ENCODE measurements at regions not wholly inside any gene's neighbourhood (a gene's known extent, or its start where the extent isn't known, plus 50 kb on each side); places are given as distances from the start of the nearest gene placed in this dataset.

DNA sequence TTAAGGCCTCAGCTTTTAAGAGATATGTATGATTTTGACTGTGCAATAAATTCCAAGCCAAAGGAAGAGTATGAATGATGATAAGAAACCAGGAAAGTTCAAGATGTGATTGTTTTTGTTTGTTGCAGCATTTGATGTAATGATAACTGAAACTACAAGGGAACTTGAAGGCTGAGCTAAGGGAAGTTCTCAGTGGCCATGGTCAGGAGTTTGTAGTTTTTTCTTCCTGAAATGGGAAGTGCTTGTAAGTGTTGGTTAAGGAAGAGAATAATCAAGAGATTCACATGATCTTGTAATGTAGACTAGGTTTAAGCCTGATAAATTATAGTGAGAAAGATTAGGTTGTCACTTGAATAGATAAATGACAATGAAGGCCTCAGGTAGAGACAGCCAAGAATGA, 53.4 kb downstream of the PTCHD4 start:
- no peak for FAIRE-seq
- DNase-seq (ENCODE audit: low spot score in 2 of 2) = no peak

DNA sequence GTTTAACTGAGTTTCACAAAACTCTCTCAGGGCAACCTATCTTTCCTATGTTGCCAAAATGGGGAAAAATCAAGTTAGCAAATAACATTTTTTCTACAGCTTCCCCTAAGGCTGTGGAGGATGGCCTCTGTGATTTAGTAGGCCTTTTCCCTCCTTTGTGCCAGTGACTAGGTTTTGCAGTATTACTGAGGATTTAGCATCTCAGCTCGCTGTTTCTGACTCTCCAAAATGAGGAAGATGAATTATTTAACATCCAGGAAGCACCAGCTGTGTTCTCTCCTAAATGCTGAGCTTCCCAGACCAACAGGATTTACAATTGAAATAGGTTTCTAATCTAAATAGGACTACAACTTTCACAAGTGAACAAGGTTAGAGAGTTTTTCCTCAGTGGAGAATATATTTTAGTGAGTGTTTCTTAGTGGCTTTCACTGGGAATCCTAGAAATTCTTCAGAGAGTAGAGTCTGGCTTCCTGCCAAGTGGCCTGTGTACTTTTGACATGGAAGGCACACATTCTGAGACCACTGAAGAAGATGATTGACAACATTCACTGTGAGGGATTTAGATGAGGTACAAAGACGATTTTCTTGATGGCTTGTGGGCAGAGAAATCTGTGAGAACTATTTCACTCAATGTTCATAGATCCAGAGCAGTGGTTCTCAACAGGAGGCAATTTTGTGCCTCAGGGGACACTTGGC, 62.4 kb downstream of the PTCHD4 start:
- no peak for DNase-seq (ENCODE audit: low spot score in 2 of 2)
- FAIRE-seq = no peak

DNA sequence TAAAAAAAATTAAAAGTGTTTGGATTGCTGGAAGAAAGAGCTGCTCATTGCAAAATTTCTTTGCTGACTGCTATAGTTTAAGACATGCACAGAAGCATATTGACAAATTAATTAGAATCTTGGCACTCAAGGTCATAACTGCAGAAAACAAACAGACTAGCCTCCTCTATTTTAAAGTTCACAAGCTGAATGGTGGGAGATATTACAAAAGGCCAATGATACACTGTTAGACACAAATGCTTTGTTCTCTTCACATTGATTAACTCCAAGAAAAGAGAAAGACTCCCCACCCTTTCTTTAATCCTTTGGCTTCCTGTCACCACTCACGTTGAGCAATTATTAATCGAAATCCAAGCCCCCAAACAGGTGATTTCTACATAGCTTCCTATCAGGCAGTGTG, 69.1 kb downstream of the PTCHD4 start:
- DNase-seq (ENCODE audit: low spot score in 2 of 2) (no peak), FAIRE-seq (no peak)

DNA sequence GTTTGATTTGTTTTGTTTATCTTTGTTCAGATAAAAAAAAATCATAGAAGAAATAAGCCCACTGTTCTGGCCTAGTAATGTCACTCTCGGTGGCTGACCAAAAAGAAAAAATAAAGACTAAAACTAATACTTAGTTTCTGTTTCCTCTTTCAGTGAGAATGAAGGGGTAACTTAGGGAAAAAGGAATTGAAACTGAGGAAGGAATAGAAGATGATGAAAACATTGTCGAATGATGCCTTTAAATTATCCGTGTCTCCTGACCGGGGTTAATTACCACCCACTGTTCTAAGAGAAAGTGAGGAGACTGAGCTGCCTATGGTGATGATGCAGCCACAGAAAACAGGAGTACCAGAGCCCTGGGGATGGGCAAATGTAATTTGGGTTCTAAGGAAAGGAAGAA, 73.1 kb downstream of the PTCHD4 start:
- FAIRE-seq (no peak), DNase-seq (ENCODE audit: low spot score in 2 of 2) (no peak)

DNA sequence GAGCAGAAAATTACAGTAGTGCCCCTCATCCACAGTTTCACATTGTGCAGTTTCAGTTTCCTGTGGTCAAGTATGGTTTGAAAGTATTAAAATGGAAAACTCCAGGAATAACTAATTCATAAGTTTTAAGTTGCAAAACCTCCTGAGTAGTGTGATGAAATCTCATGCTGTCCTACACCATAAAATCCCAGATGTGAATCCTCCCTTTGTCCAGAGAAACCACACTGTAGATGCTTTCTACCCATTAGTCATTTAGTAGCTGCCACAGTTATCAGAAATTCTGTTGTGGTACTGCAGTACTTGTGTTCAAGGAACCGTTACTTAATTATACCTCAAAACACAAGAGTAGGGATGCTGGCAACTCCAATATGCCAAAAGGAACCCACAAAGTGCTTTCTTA, 74.7 kb downstream of the PTCHD4 start:
- DNase-seq (ENCODE audit: low spot score in 2 of 2) (no peak), FAIRE-seq (no peak)

DNA sequence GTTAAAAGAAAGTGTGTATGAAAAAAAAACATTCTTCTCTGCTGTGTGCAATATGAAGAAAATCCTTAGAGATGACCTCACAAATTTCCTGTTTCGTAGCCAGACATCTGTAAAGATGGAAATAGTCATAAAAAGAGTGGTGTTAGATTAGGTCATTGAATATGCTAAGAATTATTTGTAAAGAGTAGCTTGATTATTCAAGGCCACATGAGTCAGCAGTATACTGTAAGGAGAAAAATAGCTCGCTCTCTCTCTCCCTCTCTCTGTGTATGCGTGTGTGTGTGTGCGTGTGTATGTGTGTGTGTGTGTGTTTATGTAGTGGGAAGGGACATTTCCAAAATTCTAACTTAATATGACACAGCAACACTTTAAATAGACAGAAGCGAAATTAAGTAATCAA, 78.8 kb downstream of the PTCHD4 start:
- FAIRE-seq (no peak), DNase-seq (ENCODE audit: low spot score in 2 of 2) (no peak)

DNA sequence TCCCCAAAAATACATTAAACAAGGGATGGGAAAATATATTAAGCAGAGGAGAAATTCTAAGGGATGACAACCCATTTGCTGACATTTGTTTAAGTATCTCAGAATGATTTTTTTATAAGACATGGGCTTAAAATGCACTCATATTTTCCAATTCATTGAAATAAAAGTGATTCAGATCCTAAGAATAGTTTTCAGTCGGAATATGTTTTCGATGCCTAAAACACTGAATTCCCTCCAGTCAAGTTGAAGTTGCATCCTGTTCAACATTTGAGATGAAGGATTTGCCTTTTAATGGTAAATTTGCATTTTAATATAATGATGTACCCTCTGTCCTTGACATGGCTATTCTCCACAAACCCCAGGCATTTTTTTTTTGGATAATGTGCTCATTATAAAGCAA, 79.3 kb downstream of the PTCHD4 start:
- no peak for FAIRE-seq
- no peak for DNase-seq (ENCODE audit: low spot score in 2 of 2)

DNA sequence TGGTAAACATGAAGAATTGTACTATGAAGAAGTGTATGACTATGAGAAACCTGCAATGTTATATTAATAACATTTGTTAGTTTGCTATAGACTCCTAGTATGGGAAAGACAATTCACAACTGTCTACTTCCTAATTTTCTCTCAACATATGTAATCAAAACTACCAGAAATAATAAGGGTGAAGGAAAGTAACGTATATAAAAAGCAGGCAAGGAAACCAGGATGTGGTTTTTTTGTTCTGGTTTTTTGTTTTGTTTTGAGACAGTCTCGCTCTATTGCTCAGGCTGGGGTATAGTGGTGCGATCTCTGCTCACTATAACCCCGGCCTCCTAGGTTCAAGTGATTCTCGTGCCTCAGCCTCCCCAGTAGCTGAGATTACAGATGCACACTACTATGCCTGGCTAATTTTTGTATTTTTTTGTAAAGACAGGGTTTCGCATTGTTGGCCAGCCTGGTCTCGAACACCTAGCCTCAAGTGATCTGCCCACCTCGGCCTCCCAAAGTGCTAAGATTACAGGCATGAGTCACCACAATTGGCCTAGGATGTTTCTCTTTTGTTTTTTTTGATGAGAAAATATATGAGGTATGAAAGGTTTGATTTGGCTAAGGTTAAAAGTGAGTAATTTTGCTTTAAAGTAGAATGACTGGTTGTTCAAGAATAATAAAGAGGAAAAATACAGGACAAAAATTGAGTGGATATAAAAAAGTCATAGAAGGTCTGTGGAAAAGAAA, 83.1 kb downstream of the PTCHD4 start:
- DNase-seq (ENCODE audit: low spot score in 2 of 2) = no peak
- FAIRE-seq = no peak

DNA sequence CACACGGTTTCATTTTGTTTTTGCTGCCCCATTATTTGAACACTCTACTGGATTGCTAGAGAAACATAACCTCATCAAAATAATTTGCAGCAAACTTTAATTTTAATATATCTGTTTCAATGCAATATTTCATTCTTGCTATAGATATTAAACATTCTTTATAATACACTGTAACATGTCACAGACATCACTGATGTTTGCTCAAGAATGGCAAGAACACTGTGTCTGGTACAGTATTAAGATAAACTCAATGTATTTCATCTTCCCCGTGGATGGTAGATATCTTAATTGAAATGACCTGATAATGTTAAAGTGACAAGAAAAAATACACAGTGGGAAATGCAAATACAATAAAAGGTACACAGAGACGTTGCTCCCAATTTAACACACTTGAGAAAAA, 86.0 kb downstream of the PTCHD4 start:
- DNase-seq (ENCODE audit: low spot score in 2 of 2) = no peak
- no peak for FAIRE-seq

DNA sequence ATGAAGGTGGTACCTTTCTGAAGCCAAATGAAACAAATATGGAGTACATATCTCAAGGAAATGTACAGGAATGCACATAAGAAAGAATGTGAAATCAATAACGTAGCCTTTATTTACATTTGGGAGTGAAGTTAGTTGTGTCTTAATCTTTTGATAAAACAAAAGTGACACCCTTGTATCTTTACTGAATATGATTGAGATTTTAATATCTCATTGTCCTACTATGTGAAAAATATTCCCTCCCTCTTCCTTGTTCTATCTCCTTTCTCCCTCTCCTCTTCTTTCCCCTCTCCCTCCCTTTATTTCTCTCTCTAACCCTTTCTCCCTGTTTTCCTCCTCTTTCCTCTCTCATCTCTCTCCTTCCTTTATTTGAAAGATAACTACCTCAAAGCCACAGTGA, 89.1 kb downstream of the PTCHD4 start:
- FAIRE-seq (no peak), DNase-seq (ENCODE audit: low spot score in 2 of 2) (no peak)

DNA sequence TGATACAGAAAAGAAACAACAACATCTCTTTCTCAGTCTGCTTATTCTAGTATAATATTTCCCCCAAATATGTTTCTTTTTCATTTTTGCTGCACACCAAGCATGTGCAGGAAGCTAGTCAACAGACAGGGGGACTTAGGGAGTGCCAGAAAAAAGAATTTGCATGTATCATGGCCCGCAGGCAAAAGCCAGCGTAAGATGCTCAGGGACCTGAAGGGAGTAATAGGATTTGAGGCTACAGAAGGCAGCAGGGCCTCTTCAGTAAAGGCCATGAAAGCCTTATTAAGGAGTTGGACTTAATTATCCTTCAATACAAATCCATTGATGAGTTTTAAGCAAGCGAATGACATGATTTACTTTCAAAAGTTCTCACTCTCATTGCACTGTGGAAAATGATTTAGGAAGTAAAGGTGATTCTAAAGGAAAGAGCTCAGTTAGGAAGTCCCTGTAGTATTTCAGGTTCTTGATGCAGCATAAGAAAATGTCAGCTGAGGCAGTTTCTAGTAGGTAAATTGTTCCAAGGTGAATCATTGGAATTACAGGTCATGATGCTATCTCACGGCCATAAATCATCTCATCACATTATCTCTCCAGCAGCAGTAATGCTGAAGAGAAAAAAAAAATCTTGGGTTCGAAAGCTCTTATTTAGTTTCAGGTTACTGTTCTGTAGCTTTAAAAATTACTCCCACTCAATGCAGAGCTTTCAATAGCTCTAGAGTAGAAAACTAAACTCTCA, 94.8 kb downstream of the PTCHD4 start:
- DNase-seq (ENCODE audit: low spot score in 2 of 2) (no peak), FAIRE-seq (no peak)

DNA sequence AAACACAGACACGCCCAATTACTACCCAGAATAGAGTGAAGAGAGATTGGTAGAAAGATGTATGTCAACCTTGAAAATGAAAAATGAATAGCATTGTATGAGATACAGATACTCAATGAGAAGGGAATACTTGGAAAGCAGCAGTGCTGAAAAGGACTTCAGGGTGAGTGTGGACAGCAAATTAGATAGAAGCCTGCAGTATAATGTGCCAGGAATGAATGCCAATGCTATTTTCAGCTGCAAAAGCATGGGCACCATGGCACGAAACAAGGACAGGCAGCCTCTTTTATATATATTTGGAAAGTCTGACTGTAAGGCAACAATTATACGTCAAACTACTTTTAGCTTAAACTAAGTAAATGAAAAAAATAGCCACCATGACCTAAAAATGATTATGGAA, 118.2 kb downstream of the PTCHD4 start:
- FAIRE-seq = no peak
- DNase-seq (ENCODE audit: low spot score in 2 of 2) = no peak

DNA sequence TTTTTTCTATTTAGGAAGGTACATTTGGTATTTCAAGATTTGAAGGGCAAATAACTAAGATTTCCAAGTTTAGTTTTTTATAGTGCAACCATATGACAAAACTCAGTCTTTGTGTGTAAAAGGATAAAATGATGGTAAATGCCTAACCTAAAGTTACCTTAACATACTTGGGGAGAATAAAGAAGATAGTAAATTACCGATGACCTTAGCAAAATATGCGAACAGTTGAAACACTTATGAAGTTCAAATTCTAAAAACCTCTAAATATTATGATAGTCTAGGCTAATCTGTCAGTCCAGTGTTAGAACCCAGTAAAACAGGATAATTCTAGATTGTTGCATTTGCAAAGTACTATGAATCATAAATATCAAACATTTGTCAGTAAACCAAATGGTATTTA, 127.5 kb downstream of the PTCHD4 start:
- DNase-seq (ENCODE audit: low spot score in 2 of 2) (no peak), FAIRE-seq (no peak)

DNA sequence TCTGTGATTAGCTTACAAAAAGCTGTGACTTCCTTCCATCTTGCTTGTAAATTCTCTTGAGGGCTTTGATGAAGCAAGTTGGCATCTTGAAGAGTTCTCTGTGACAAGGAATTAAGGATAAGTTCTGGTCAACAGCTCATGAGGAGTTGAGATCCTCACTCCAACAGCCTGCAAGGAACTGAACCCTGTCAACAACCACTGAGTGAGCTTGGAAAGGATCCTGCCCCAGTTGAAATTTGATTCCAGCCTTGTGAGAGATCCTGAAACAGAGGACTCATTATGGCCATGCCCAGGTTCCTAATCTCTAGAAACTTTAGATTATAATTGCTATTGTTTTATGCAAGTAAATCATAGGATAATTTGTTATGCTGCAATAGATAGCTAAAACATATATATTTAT, 133.7 kb downstream of the PTCHD4 start:
- FAIRE-seq = no peak
- DNase-seq (ENCODE audit: low spot score in 2 of 2) = no peak

DNA sequence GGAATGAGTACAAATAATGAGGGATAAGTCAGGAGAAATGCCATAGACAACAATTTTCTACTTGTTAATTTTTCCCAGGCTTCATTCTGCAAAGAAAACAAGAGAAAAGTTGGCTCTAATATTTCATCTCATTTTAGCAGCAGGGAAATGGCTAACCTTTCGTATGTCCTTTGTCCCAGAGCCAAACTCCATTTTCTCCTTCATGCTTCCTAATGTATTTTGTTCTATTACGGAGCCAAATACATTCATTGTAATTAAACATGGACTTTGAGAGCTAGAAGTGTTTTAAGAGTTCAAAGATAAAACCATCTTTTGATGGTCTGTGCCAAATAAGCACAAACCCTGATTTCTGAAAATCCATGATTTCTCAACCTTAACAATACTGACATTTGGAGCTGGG, 136.9 kb downstream of the PTCHD4 start:
- DNase-seq (ENCODE audit: low spot score in 2 of 2) (no peak), FAIRE-seq (no peak)

DNA sequence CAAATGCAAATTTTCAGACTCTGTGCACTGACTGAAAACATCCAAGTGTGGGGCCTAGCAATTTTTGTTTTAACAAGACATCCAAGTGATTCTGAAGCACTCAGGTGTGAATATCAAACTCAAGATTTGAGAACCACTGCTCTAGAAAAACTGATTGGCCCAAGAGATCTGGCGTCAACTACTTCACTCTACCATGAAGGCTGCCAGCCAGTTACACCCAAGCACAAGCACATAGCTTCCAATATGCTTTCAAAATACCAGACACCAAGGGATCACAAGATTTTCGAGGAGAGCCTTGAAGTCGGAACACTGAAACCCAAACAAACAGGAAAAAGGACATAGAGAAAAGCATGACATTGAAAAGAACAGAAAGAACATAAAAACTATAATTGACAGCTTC, 140.2 kb downstream of the PTCHD4 start:
- DNase-seq (ENCODE audit: low spot score in 2 of 2) (no peak), FAIRE-seq (no peak)

DNA sequence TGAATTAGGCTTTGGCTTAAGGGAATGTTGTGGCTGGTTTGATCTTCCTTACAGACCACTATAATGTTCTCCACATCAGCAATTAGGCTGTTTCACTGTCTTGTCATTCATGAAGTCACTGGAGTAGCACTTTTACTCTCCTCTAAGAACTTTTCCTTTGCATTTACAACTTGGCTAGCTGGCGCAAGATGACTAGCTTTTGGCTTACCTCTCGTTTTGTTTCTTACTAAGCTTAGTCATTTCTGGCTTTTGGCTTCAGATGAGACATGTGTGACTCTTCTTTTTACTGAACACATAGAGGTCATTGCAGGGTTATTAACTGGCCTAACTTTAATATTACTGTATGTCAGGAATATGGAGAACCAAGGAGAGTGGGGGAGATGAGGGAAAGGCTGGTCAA, 143.2 kb downstream of the PTCHD4 start:
- FAIRE-seq (no peak), DNase-seq (ENCODE audit: low spot score in 2 of 2) (no peak)

DNA sequence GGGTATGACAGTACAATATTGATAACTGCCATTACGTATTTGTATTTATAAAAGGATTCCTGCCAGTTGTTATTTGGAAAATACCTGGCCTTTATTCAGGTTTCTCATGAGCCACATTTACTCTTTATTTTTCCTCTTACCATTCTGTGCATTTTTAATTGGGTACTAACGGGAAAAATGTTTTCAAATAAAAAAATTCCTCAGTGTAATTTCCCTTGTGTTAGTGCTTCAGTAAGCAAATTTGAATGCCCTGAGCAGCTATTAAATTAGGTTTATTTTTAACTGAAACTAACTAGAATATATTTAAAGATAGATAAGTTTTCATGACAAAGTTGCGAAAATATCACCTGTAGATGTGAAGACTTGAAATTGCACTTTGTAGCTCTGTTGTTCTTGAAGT, 146.0 kb downstream of the PTCHD4 start:
- FAIRE-seq (no peak), DNase-seq (ENCODE audit: low spot score in 2 of 2) (no peak)

DNA sequence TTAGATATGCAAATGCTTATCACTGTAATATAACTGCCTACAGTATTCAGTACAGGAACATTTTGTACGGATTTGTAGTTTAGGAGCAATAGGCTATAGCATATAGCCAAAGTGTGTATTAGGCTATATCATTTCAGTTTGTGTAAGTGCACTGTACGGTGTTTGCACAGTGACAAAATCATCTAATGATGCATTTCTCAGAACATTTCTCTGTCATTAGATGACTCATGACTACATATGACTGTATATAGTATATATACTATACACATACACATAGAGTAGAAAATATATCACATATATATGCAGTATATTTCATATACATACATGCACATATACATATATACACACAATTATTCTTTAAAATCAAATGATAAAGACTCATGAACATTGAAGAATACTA, 158.4 kb downstream of the PTCHD4 start:
- DNase-seq (ENCODE audit: low spot score in 2 of 2) (no peak), FAIRE-seq (no peak)

DNA sequence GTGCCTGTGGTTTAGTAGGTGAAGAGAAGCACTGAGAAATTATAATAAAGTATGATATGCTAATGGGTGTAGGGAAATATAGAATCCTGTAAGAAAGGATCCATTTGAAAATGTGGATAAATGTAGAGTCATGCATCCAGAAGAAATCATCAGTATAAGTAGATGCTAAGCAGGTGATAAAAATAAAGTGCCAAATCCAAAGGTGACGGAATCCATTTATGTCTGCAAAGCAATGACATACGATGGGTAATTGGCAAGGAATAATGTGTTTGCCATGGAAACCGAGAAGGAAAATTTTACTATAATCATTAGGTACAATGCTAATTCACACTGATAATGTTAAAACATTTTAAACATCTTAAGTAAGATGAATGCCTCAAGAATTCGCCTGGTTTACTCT, 163.0 kb downstream of the OPN5 start:
- no peak for DNase-seq (ENCODE audit: low spot score in 2 of 2)

DNA sequence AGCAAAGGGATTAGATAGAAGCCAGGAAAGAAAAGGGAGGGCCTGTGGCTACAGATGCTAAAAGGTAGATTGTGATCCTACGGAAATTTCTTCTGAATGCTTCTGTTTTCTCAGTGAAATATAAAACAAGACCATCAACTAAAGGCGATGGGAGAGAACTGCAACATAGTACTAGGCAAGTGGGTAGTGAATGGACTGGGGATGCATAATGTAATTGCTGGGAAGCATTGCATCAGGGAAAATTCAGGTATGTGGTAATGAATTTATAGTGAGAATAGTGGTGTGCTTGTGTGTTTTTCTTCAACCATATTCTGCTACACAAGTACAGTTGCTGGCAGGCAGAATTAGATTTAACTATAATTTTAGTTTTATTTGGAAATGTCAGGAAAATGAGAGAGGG, 156.6 kb downstream of the OPN5 start:
- FAIRE-seq (no peak), DNase-seq (ENCODE audit: low spot score in 2 of 2) (no peak)

More for the DNA sequence above, 163.0 kb downstream of the OPN5 start:
- FAIRE-seq = no peak

DNA sequence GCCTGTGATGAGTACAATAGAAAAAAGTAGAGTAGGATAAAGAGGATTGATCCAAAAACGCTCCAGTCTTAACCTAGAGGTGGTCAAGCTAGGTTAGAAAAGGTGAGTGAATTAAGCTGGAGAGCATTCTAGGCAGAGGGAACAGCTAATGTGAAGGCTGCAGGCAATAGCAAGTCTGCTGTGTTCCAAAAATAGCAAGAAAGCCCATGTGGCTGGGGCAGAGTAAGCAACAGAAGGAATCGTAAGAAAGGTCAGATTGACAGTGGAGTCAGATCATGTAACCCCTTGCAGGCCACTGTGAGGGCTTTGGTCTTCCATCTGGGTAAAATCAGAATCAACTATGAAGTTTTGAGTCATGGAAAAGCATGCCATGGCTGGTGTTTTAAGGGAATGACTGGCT, 155.0 kb downstream of the OPN5 start:
- DNase-seq (ENCODE audit: low spot score in 2 of 2) (no peak), FAIRE-seq (no peak)
